Small intestine (tissue), 7 donors: ENCODE measurements at regions not wholly inside any gene's neighbourhood (a gene's known extent, or its start where the extent isn't known, plus 50 kb on each side); places are given as distances from the start of the nearest gene placed in this dataset.
A peak's percentile ranks its signal among the peaks of the same experiment; 100 is the strongest.

Experiments
- DNase-seq, 2 donors: peaks; one replicate each; pipeline versions ENCODE4 v3.0.0 to v3.0.0-alpha.2; 2013
- FAIRE-seq: peaks from 2 replicates; lab custom pipeline; 2012; peaks lifted over from hg19 to GRCh38; lab: Jason Lieb, UNC
- H3K27ac ChIP-seq, 3 donors: one replicate each; pipeline ENCODE4 v1.5.1; 2013; ENCODE audit warnings: low read length in 2 of 3, mild to moderate bottlenecking in 2 of 3, control low read depth in 1 of 3, inconsistent platforms in 1 of 3, low read depth in 1 of 3, moderate library complexity in 1 of 3
- H3K27me3 ChIP-seq, 3 donors: one replicate each; pipeline ENCODE4 v1.6.1; 2013; ENCODE audit warnings: low read length in 3 of 3, inconsistent platforms in 1 of 3; ENCODE audit not compliant: control insufficient read depth in 3 of 3, insufficient read depth in 3 of 3
- H3K36me3 ChIP-seq, 3 donors: one replicate each; pipeline ENCODE4 v1.6.1; 2013; ENCODE audit warnings: low read length in 3 of 3, inconsistent platforms in 1 of 3, low read depth in 1 of 3, mild to moderate bottlenecking in 1 of 3, moderate library complexity in 1 of 3; ENCODE audit not compliant: control insufficient read depth in 3 of 3, insufficient read depth in 2 of 3
- H3K4me1 ChIP-seq, 3 donors: one replicate each; pipeline ENCODE4 v1.6.1; 2013; ENCODE audit warnings: low read length in 2 of 3, inconsistent platforms in 1 of 3, low read depth in 1 of 3, mild to moderate bottlenecking in 1 of 3, moderate library complexity in 1 of 3; ENCODE audit not compliant: control insufficient read depth in 3 of 3, insufficient read depth in 2 of 3
- H3K4me3 ChIP-seq, 3 donors: one replicate each; pipeline ENCODE4 v1.5.1; 2013; ENCODE audit warnings: low read length in 3 of 3, control low read depth in 1 of 3, inconsistent platforms in 1 of 3, low read depth in 1 of 3, mild to moderate bottlenecking in 1 of 3, moderate library complexity in 1 of 3
- H3K9me3 ChIP-seq, 2 donors: one replicate each; pipeline ENCODE4 v1.6.1; 2013; ENCODE audit warnings: low read depth in 1 of 2, low read length in 1 of 2; ENCODE audit not compliant: control insufficient read depth in 2 of 2, insufficient read depth in 1 of 2
- WGBS, 3 donors: extraction: QIAGEN DNeasy Blood & Tissue Kit; methylation state at CpG; one replicate each; pipeline ENCODE4 v1.1.7; 2013; 5-methylcytosine and 5-hydroxymethylcytosine counted together
- donor health status: healthy with polysubstance abuse.
- donor health status: control.
- donor health status: control.
- donor health status: Bipolar disorder and iron deficiency.
- donor health status: healthy.

DNA sequence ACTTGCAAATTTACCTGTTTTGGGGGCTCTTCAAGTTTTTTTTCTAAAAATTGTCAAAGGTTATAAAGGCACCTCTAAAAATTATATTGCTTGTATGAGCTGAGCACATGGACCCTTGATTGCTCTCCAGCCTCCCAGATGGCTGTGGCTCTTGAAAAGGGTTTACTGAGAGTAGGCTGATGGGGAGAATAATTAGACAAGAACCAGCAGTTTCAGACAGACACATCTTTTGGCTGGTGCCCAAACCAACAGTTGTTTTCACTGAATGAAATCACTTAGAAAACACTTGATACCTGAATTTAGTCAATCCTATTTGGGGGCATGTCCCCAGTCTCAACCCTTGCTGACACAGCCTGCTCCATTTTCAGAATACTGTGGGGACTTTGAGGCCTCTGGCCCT, 217.6 kb downstream of the KBTBD8 start:
- Histone ChIP-seq H3K4me1 (no peaks in the 10 kb centered on the region), H3K36me3 (no peaks in the 10 kb centered on the region), H3K4me3 (no peak overlapping the region), H3K27me3 (no peaks in the 10 kb centered on the region), H3K9me3 (no peaks in the 10 kb centered on the region), H3K27ac (no peak overlapping the region)
- FAIRE-seq (no peak), DNase-seq (no peak)

DNA sequence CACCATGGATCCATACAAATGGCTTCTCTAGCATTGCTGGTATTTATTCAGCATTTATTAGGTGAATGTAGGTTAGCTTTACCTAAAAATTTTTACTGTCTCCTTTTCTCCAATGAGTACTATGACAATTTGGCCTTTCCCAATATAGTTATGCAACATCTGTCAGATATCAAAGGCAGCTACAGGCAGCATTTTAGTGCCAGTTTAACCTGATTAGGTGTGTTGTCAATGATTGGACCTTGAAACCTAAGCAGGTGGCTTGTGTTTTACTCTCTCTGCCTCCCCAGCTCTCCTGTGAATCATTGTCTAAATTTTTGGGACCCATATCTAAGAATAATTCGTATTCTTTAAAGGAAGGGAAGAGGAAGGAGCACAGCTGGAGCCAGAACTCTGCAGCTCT, 228.9 kb downstream of the KBTBD8 start:
- no peaks in the 10 kb centered on the region for H3K36me3 ChIP-seq
- H3K27me3 ChIP-seq = no peaks in the 10 kb centered on the region
- no peak overlapping the region for H3K4me3 ChIP-seq
- FAIRE-seq = no peak
- DNase-seq = peak in 1 of 2 donors; percentile 1
- no peak overlapping the region for H3K27ac ChIP-seq
- no peaks in the 10 kb centered on the region for H3K9me3 ChIP-seq
- 5 to 27% (median 18%) methylated on average over 1 of the region's 1 CpG for WGBS, 3 donors
- H3K4me1 ChIP-seq = no peaks in the 10 kb centered on the region

DNA sequence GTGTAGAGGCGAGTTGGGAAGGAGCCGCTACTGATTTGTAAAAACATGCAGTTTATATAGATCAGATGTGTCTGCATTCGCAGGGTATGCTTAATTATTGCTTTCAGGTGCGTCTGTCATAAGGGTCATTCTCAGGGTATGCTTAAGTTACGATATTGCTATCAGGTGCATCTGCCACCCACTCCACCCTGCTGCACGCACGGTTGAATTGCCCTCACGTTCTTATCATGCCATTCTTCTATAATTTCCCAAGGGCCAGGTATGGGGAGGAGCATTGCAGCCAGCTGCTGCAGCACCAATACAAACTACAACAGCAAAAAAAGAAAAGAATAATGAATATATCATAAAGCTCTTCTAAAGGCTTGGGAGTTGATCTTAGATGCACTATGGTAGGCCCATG, 230.0 kb downstream of the KBTBD8 start:
- no peaks in the 10 kb centered on the region for H3K27me3 ChIP-seq
- DNase-seq = no peak
- no peaks in the 10 kb centered on the region for H3K9me3 ChIP-seq
- no peak for FAIRE-seq
- 40 to 67% (median 47%) methylated on average over 8 of the region's 8 CpGs for WGBS, 3 donors
- no peak overlapping the region for H3K4me3 ChIP-seq
- no peaks in the 10 kb centered on the region for H3K36me3 ChIP-seq
- H3K4me1 ChIP-seq = no peaks in the 10 kb centered on the region
- no peak overlapping the region for H3K27ac ChIP-seq

DNA sequence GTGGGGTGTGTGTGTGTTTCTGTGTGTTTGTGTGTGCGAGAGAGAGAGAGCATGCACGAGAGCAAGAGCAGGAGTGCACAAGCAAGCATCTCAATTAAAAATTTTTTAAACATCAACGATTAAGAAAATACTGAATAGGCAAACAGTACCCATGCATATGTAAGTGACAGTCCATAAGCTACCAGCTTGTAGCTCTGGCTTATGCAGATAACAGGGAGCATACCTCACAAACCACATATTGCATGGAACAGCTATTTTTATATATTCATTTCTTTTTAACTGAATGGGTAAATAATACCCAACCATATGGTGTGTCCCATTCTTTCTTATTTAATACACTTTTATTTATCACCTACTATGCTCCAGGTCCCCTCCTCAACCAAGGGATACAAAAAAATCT, 234.5 kb downstream of the KBTBD8 start:
- 86 to 97% (median 89%) methylated on average over 3 of the region's 3 CpGs for WGBS, 3 donors
- no peaks in the 10 kb centered on the region for H3K36me3 ChIP-seq
- no peak overlapping the region for H3K4me3 ChIP-seq
- H3K27me3 ChIP-seq = no peaks in the 10 kb centered on the region
- FAIRE-seq (no peak), DNase-seq (no peak)
- no peaks in the 10 kb centered on the region for H3K4me1 ChIP-seq
- H3K9me3 ChIP-seq = no peaks in the 10 kb centered on the region
- no peak overlapping the region for H3K27ac ChIP-seq

DNA sequence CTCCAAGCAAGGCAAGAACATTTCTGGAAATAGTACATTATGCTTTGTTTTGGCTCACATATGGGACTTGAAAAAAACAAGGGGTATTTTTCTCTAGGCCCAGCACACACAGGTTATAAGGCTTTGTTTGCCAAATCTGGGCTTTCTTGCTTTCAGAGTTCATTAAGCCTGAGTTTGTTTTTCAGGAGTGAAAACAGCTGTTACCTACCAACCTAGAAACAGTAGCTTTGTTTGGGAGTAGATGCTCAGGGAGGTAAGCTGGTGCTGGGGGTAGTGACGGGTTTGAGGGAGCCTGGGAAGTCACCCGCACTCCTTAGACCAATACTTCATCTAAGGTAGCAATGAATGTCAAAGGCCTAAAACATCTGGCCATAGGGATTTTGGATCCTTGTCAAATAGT, 241.2 kb downstream of the KBTBD8 start:
- no peaks in the 10 kb centered on the region for H3K9me3 ChIP-seq
- WGBS, 3 donors = 85 to 98% (median 93%) methylated on average over 2 of the region's 2 CpGs
- FAIRE-seq (no peak), DNase-seq (no peak)
- H3K27me3 ChIP-seq = peaks cover 0 to 2% (median 0%) of the 10 kb centered on the region in 3 donors
- H3K27ac ChIP-seq = no peak overlapping the region
- H3K36me3 ChIP-seq = no peaks in the 10 kb centered on the region
- H3K4me1 ChIP-seq = no peaks in the 10 kb centered on the region
- no peak overlapping the region for H3K4me3 ChIP-seq

DNA sequence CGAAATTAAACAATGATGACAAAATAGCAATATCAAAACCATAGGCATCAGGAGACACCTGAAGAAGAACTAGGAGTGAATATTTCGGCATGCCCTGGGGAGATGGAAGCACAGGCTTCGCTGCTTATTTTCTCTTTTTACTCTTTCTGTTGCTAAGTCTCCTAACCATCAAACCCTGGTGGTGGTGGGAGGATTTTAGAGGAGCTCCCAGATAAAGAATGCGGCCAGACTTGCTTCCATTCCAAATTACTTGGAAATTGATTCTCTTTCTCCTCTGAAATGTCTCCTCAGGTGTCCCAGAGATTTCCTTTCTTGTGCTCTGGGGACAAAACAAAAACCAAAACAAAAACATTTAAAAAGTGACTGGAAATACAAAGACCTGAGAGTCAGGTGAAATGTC, 243.0 kb downstream of the KBTBD8 start:
- WGBS, 3 donors = 78 to 86% (median 84%) methylated on average over 4 of the region's 4 CpGs
- Histone ChIP-seq H3K9me3 (no peaks in the 10 kb centered on the region), H3K4me3 (no peak overlapping the region), H3K27me3 (peaks cover 0 to 2% (median 0%) of the 10 kb centered on the region in 3 donors), H3K4me1 (no peaks in the 10 kb centered on the region), H3K36me3 (no peaks in the 10 kb centered on the region), H3K27ac (no peak overlapping the region)
- FAIRE-seq (no peak), DNase-seq (no peak)

DNA sequence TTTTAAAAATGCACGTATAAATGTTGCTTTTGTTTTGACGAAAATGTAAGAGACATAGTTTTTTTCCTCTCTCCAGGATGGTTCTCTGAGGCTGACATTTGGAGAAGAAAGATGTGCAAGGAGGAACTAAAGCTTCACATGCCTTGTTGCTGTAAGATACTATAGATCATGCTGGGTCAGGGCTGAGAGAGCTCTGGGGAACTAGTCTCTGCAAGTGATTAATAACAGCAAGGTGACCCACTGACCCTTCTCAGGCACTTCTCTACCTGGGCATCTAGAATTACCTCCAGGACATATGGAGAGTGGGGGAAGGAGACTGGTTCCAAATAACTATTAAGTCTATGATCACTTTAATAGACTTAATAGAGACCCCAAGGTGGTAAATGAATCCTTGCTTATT, 246.0 kb downstream of the KBTBD8 start:
- H3K27me3 ChIP-seq = peaks cover 0 to 2% (median 0%) of the 10 kb centered on the region in 3 donors
- no peak overlapping the region for H3K27ac ChIP-seq
- H3K4me1 ChIP-seq = no peaks in the 10 kb centered on the region
- FAIRE-seq = no peak
- DNase-seq = no peak
- H3K4me3 ChIP-seq = no peak overlapping the region
- H3K9me3 ChIP-seq = no peaks in the 10 kb centered on the region
- WGBS, 3 donors = 73 to 94% (median 89%) methylated on average over 2 of the region's 2 CpGs
- no peaks in the 10 kb centered on the region for H3K36me3 ChIP-seq

DNA sequence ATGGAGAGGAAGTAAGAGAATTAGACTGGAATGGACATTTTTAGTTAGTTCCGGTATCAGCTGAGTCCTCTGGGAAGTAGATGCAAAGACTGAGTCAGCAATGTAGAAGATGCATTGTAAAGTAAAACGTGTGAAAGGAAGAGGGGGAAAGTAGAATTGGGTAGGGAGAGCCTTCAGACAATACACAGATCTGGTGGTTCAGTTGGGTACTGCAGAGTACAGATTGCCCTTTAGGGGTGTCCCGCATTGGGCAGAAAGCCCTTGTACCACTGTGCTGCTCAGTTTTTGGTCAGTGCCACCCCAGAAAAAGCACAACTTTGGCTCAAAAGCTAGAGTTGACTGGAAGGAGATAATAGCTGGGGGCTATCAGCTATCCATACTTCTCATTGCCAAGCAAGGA, 247.4 kb downstream of the KBTBD8 start:
- H3K4me1 ChIP-seq = no peaks in the 10 kb centered on the region
- no peaks in the 10 kb centered on the region for H3K9me3 ChIP-seq
- 69 to 75% (median 72%) methylated on average over 3 of the region's 3 CpGs for WGBS, 3 donors
- H3K36me3 ChIP-seq = no peaks in the 10 kb centered on the region
- no peak overlapping the region for H3K4me3 ChIP-seq
- no peaks in the 10 kb centered on the region for H3K27me3 ChIP-seq
- no peak for DNase-seq
- FAIRE-seq = no peak
- no peak overlapping the region for H3K27ac ChIP-seq

DNA sequence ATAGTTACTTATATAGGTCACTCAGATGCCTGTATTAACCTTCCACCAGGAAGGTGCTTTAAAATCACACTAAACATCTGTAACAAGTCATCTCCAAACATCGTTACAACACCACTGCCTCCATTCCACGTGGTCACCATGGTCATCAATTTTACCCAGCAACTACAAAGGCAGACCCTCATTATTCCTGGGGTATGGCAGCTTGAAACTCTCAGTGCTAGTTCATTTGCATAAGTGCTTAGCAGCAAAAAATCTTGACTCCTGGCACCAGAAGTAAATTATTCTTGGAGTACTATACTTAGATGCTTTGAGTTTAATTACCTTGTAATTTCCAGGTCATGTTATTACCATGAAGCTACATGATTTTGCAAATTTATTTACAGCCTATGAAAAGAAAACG, 250.6 kb downstream of the KBTBD8 start:
- DNase-seq = no peak
- no peak overlapping the region for H3K27ac ChIP-seq
- no peaks in the 10 kb centered on the region for H3K4me1 ChIP-seq
- WGBS, 3 donors = 61 to 66% (median 64%) methylated on average over 3 of the region's 3 CpGs
- H3K36me3 ChIP-seq = no peaks in the 10 kb centered on the region
- no peak for FAIRE-seq
- peaks cover 0 to 2% of the 10 kb centered on the region in 2 donors for H3K9me3 ChIP-seq
- no peaks in the 10 kb centered on the region for H3K27me3 ChIP-seq
- no peak overlapping the region for H3K4me3 ChIP-seq
